Middle frontal gyrus (tissue), 1 donor: ENCODE measurements at regions not wholly inside any gene's neighbourhood (a gene's known extent, or its start where the extent isn't known, plus 50 kb on each side); places are given as distances from the start of the nearest gene placed in this dataset.
"Not testable (repeated sequence)": the region's sequence is repeated elsewhere in the genome, so short reads cannot be mapped to it uniquely, and the experiment has no call there.

Experiments
- DNase-seq: peaks from one replicate; pipeline ENCODE4 v3.0.0-alpha.2; 2015; ENCODE audit warnings: low spot score; ENCODE audit errors: extremely low spot score

GRCh38 chr6:140554421-140554820 is 1180.0 kb upstream of the CITED2 start:
- DNase-seq = no peak

GRCh38 chr6:140548366-140548765 is 1173.9 kb upstream of the CITED2 start:
- no peak for DNase-seq

- DNase-seq = no peak
Observed at GRCh38 chr6:140546640-140547039, 1172.2 kb upstream of the CITED2 start.

- DNase-seq = no peak
Observed at GRCh38 chr6:140544431-140544830, 1170.0 kb upstream of the CITED2 start.

- DNase-seq = no peak
Observed at GRCh38 chr6:140542863-140543262, 1168.4 kb upstream of the CITED2 start.

GRCh38 chr6:140541288-140541687 is 1166.8 kb upstream of the CITED2 start:
- DNase-seq = no peak

GRCh38 chr6:140540743-140541142 is 1166.3 kb upstream of the CITED2 start:
- no peak for DNase-seq

- no peak for DNase-seq
Observed at GRCh38 chr6:140538926-140539325, 1164.5 kb upstream of the CITED2 start.

- no peak for DNase-seq
Observed at GRCh38 chr6:140537834-140538705, 1163.6 kb upstream of the CITED2 start.

GRCh38 chr6:140537211-140537610 is 1162.8 kb upstream of the CITED2 start:
- DNase-seq = no peak

- DNase-seq = no peak
Observed at GRCh38 chr6:140535511-140535910, 1161.1 kb upstream of the CITED2 start.

- DNase-seq = no peak
Observed at GRCh38 chr6:140533526-140533925, 1159.1 kb upstream of the CITED2 start.

GRCh38 chr6:140504776-140505175 is 1130.3 kb upstream of the CITED2 start:
- DNase-seq = no peak

GRCh38 chr6:140500849-140501248 is 1126.4 kb upstream of the CITED2 start:
- no peak for DNase-seq

- no peak for DNase-seq
Observed at GRCh38 chr6:140499607-140500006, 1125.2 kb upstream of the CITED2 start.

- no peak for DNase-seq
Observed at GRCh38 chr6:140494321-140495108, 1120.1 kb upstream of the CITED2 start.

- not testable (repeated sequence) for DNase-seq
Observed at GRCh38 chr6:140493470-140493869, 1119.0 kb upstream of the CITED2 start.

GRCh38 chr6:140490081-140490480 is 1115.6 kb upstream of the CITED2 start:
- no peak for DNase-seq

GRCh38 chr6:140487586-140487985 is 1113.1 kb upstream of the CITED2 start:
- no peak for DNase-seq

- no peak for DNase-seq
Observed at GRCh38 chr6:140486450-140487361, 1112.3 kb upstream of the CITED2 start.

- no peak for DNase-seq
Observed at GRCh38 chr6:140485740-140486449, 1111.4 kb upstream of the CITED2 start.
